Parathyroid adenoma (tissue), 2 donors: ENCODE measurements at regions not wholly inside any gene's neighbourhood (a gene's known extent, or its start where the extent isn't known, plus 50 kb on each side); places are given as distances from the start of the nearest gene placed in this dataset.
"Not testable (repeated sequence)": the region's sequence is repeated elsewhere in the genome, so short reads cannot be mapped to it uniquely, and the experiment has no call there.

Experiments
- H2AFZ ChIP-seq: fragments of 300-600 bp; sonication (generic); one replicate; pipeline ENCODE4 v1.7.0; 2017; ENCODE audit warnings: antibody characterized with exemption, mild to moderate bottlenecking
- H3K27ac ChIP-seq: fragments of 300-600 bp; sonication (generic); one replicate; pipeline ENCODE4 v1.7.0; 2017
- H3K27me3 ChIP-seq: fragments of 300-600 bp; sonication (generic); one replicate; pipeline ENCODE4 v1.7.0; 2017; ENCODE audit warnings: low read length; ENCODE audit not compliant: control insufficient read depth, insufficient read depth
- H3K36me3 ChIP-seq: fragments of 300-600 bp; sonication (generic); one replicate; pipeline ENCODE4 v1.7.0; 2017; ENCODE audit warnings: low read length; ENCODE audit not compliant: control insufficient read depth, insufficient read depth
- H3K4me1 ChIP-seq: fragments of 300-600 bp; sonication (generic); one replicate; pipeline ENCODE4 v1.7.0; 2017; ENCODE audit warnings: control low read depth
- H3K4me2 ChIP-seq: fragments of 300-600 bp; sonication (generic); one replicate; pipeline ENCODE4 v1.7.0; 2017; ENCODE audit warnings: low read length
- H3K4me3 ChIP-seq: fragments of 300-600 bp; sonication (generic); one replicate; pipeline ENCODE4 v1.7.0; 2017; ENCODE audit warnings: low read depth, low read length
- H3K79me2 ChIP-seq: fragments of 300-600 bp; sonication (generic); one replicate; pipeline ENCODE4 v1.7.0; 2017; ENCODE audit warnings: control low read depth
- H3K9ac ChIP-seq: fragments of 300-600 bp; sonication (generic); one replicate; pipeline ENCODE4 v1.7.0; 2017; ENCODE audit warnings: mild to moderate bottlenecking
- H3K9me3 ChIP-seq: fragments of 300-600 bp; sonication (generic); one replicate; pipeline ENCODE4 v1.7.0; 2017; ENCODE audit warnings: low read length; ENCODE audit not compliant: control insufficient read depth
- CTCF ChIP-seq: fragments of 300-600 bp; sonication (generic); IDR thresholded peaks from one replicate; pipeline ENCODE4 v1.7.0; 2017; ENCODE audit warnings: antibody characterized with exemption, mild to moderate bottlenecking
- donor health status: primary hyperparathyroidism.

- no peak overlapping the region for H3K9ac ChIP-seq
- no peaks in the 10 kb centered on the region for H3K79me2 ChIP-seq
- peak overlapping the region; percentile 62 for H2AFZ ChIP-seq
- peaks cover 8% of the 10 kb centered on the region for H3K4me1 ChIP-seq
- no peaks in the 10 kb centered on the region for H3K9me3 ChIP-seq
- H3K4me2 ChIP-seq: no peak overlapping the region
- H3K4me3 ChIP-seq: no peak overlapping the region
- H3K27ac ChIP-seq: no peak overlapping the region
- H3K27me3 ChIP-seq: no peaks in the 10 kb centered on the region
- TF ChIP-seq CTCF: no peak
- no peaks in the 10 kb centered on the region for H3K36me3 ChIP-seq
These were observed 809.4 kb downstream of the TSN start for GRCh38 chr2:122564843-122565242.

DNA sequence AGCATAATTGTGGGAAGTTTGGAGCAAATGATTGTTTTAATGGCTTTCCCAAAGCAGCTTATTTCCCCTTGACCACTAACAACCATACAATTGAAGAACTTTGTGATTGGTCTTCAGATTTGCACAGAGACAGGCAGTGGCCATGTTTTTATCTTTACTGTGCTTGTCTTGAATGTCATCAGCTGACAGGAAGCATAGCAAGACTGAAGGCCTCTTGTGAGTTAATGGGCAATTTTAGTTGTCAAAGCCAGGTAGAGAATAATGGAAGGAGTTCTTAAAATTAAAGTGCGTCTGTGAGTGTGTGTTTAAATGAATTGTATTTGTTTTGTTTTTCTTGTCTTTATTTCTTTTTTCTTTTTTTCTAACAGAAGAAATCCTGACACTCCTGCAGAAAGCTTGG is 809.9 kb downstream of the TSN start:
- Histone ChIP-seq H2AFZ (peak overlapping the region; percentile 62), H3K27me3 (no peaks in the 10 kb centered on the region), H3K4me3 (no peak overlapping the region), H3K9me3 (no peaks in the 10 kb centered on the region), H3K9ac (no peak overlapping the region), H3K4me1 (peaks cover 8% of the 10 kb centered on the region), H3K27ac (no peak overlapping the region), H3K36me3 (no peaks in the 10 kb centered on the region), H3K79me2 (no peaks in the 10 kb centered on the region), H3K4me2 (no peak overlapping the region)
- no peak for TF ChIP-seq CTCF

DNA sequence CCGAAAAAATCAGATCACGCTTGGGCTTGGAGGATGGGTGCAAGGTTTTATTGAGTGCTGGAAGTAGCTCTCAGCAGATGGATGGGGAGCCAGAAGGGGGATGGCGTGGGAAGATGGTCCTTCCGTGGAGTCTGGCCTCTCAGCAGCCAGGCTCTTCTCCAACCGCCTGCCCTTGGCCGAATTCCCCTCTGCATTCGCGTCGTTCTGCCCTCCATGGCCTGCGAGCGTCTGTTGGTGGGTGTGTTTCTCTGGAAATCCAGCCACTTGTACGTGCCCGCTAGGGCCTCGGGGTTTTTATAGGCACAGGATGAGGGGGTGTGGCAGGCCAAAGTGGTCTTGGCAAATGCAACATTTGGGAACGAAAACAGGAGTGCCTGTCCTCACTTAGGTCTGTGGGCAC is 815.2 kb downstream of the TSN start:
- TF ChIP-seq CTCF: no peak
- Histone ChIP-seq H3K4me2 (no peak overlapping the region), H3K36me3 (no peaks in the 10 kb centered on the region), H3K79me2 (no peaks in the 10 kb centered on the region), H3K4me1 (no peaks in the 10 kb centered on the region), H2AFZ (no peak overlapping the region), H3K9ac (no peak overlapping the region), H3K27ac (no peak overlapping the region), H3K9me3 (no peaks in the 10 kb centered on the region), H3K4me3 (no peak overlapping the region), H3K27me3 (no peaks in the 10 kb centered on the region)

DNA sequence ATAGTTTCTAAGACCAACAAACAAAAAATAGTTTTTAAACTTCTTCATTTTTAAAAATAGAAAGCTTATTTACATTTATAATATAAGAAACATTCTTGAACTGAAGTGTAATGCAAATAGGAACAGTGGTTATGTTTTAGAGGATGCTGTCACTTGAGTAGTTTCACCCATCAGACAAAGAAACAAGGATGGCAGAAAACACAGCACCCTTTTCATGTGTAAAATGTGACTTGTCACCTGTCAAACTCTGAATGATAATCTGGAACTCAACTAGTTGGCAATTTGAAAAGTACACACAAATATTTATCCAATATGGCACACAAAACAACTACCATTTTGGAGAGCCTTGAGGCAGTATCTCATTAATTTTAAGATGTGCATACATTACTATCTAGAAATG is 816.0 kb downstream of the TSN start:
- not testable (repeated sequence) for H3K27me3 ChIP-seq, H3K9ac ChIP-seq, H3K4me2 ChIP-seq, H3K4me1 ChIP-seq, H3K27ac ChIP-seq, H3K79me2 ChIP-seq, H3K4me3 ChIP-seq, H3K36me3 ChIP-seq, H2AFZ ChIP-seq, H3K9me3 ChIP-seq

DNA sequence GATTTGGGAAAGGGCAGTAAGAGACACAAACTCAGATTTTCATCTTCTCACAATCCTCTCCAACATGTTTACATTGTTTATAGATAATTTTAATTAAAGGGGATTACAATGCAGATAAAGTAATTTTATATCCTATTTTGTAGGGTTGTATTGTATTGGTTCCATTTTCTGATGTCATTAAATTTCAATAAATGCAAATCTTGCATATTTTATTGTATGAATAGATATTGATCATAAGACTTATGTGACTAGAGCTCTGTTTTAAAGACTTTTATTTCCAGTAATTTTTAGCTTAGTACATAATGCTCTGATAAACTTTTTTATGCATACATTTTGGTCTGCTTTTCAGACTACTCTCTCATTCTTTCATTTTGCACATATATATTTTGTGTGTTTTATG is 819.6 kb downstream of the TSN start:
- no peaks in the 10 kb centered on the region for H3K79me2 ChIP-seq
- no peak for TF ChIP-seq CTCF
- no peaks in the 10 kb centered on the region for H3K4me1 ChIP-seq
- H3K36me3 ChIP-seq: no peaks in the 10 kb centered on the region
- H3K27me3 ChIP-seq: no peaks in the 10 kb centered on the region
- H3K9me3 ChIP-seq: no peaks in the 10 kb centered on the region
- H3K27ac ChIP-seq: no peak overlapping the region
- no peak overlapping the region for H3K4me3 ChIP-seq
- no peak overlapping the region for H2AFZ ChIP-seq
- no peak overlapping the region for H3K9ac ChIP-seq
- no peak overlapping the region for H3K4me2 ChIP-seq
